ENCODE measurements at regions not wholly inside any gene's neighbourhood (a gene's known extent, or its start where the extent isn't known, plus 50 kb on each side); places are given as distances from the start of the nearest gene placed in this dataset.

- Mint-ChIP-seq H3K4me1 (ENCODE audit: low read depth) (no peaks in the 10 kb centered on the region), H3K9me3 (no peaks in the 10 kb centered on the region), H3K27ac (no peak overlapping the region), H3K27me3 (peaks cover 37% of the 10 kb centered on the region), H3K4me3 (no peak overlapping the region), H3K36me3 (ENCODE audit: low read depth) (no peaks in the 10 kb centered on the region)
Measured at GRCh38 chr13:100822871-100823443, 148.4 kb upstream of the TMTC4 start.

GRCh38 chr13:100818711-100819110, 144.1 kb upstream of the TMTC4 start:
- no peaks in the 10 kb centered on the region for H3K4me1 Mint-ChIP-seq (ENCODE audit: low read depth)
- H3K27ac Mint-ChIP-seq = no peak overlapping the region
- H3K27me3 Mint-ChIP-seq = peaks cover 30% of the 10 kb centered on the region
- H3K9me3 Mint-ChIP-seq = no peaks in the 10 kb centered on the region
- no peaks in the 10 kb centered on the region for H3K36me3 Mint-ChIP-seq (ENCODE audit: low read depth)
- H3K4me3 Mint-ChIP-seq = no peak overlapping the region

- Mint-ChIP-seq H3K36me3 (ENCODE audit: low read depth) (no peaks in the 10 kb centered on the region), H3K4me3 (no peak overlapping the region), H3K27me3 (peaks cover 30% of the 10 kb centered on the region), H3K27ac (no peak overlapping the region), H3K9me3 (no peaks in the 10 kb centered on the region), H3K4me1 (ENCODE audit: low read depth) (no peaks in the 10 kb centered on the region)
Measured at GRCh38 chr13:100817928-100818327, 143.3 kb upstream of the TMTC4 start.

- Mint-ChIP-seq H3K27ac (no peak overlapping the region), H3K36me3 (ENCODE audit: low read depth) (no peaks in the 10 kb centered on the region), H3K27me3 (peaks cover 35% of the 10 kb centered on the region), H3K9me3 (no peaks in the 10 kb centered on the region), H3K4me1 (ENCODE audit: low read depth) (no peaks in the 10 kb centered on the region), H3K4me3 (no peak overlapping the region)
Measured at GRCh38 chr13:100815476-100816046, 141.0 kb upstream of the TMTC4 start.

- Mint-ChIP-seq H3K36me3 (ENCODE audit: low read depth) (no peaks in the 10 kb centered on the region), H3K9me3 (no peaks in the 10 kb centered on the region), H3K4me3 (no peak overlapping the region), H3K27me3 (peaks cover 30% of the 10 kb centered on the region), H3K4me1 (ENCODE audit: low read depth) (no peaks in the 10 kb centered on the region), H3K27ac (no peak overlapping the region)
Measured at GRCh38 chr13:100812982-100813584, 138.5 kb upstream of the TMTC4 start.

- Mint-ChIP-seq H3K4me1 (ENCODE audit: low read depth) (no peaks in the 10 kb centered on the region), H3K4me3 (no peak overlapping the region), H3K36me3 (ENCODE audit: low read depth) (no peaks in the 10 kb centered on the region), H3K27me3 (peaks cover 28% of the 10 kb centered on the region), H3K9me3 (no peaks in the 10 kb centered on the region), H3K27ac (no peak overlapping the region)
Measured at GRCh38 chr13:100811928-100812327, 137.3 kb upstream of the TMTC4 start.

GRCh38 chr13:100811024-100811865, 136.7 kb upstream of the TMTC4 start:
- peaks cover 28% of the 10 kb centered on the region for H3K27me3 Mint-ChIP-seq
- no peak overlapping the region for H3K4me3 Mint-ChIP-seq
- no peaks in the 10 kb centered on the region for H3K9me3 Mint-ChIP-seq
- H3K36me3 Mint-ChIP-seq (ENCODE audit: low read depth) = no peaks in the 10 kb centered on the region
- no peak overlapping the region for H3K27ac Mint-ChIP-seq
- H3K4me1 Mint-ChIP-seq (ENCODE audit: low read depth) = no peaks in the 10 kb centered on the region

GRCh38 chr13:100810481-100810880, 135.9 kb upstream of the TMTC4 start:
- Mint-ChIP-seq H3K4me3 (no peak overlapping the region), H3K27me3 (peaks cover 25% of the 10 kb centered on the region), H3K36me3 (ENCODE audit: low read depth) (no peaks in the 10 kb centered on the region), H3K4me1 (ENCODE audit: low read depth) (no peaks in the 10 kb centered on the region), H3K27ac (no peak overlapping the region), H3K9me3 (no peaks in the 10 kb centered on the region)

- Mint-ChIP-seq H3K36me3 (ENCODE audit: low read depth) (no peaks in the 10 kb centered on the region), H3K4me3 (no peak overlapping the region), H3K9me3 (no peaks in the 10 kb centered on the region), H3K4me1 (ENCODE audit: low read depth) (no peaks in the 10 kb centered on the region), H3K27me3 (peaks cover 25% of the 10 kb centered on the region), H3K27ac (no peak overlapping the region)
Measured at GRCh38 chr13:100809856-100810255, 135.3 kb upstream of the TMTC4 start.

- H3K4me1 Mint-ChIP-seq (ENCODE audit: low read depth) = no peaks in the 10 kb centered on the region
- H3K27me3 Mint-ChIP-seq = peaks cover 25% of the 10 kb centered on the region
- no peak overlapping the region for H3K27ac Mint-ChIP-seq
- no peak overlapping the region for H3K4me3 Mint-ChIP-seq
- no peaks in the 10 kb centered on the region for H3K36me3 Mint-ChIP-seq (ENCODE audit: low read depth)
- H3K9me3 Mint-ChIP-seq = no peaks in the 10 kb centered on the region
Measured at GRCh38 chr13:100809129-100809390, 134.5 kb upstream of the TMTC4 start.

- Mint-ChIP-seq H3K4me1 (ENCODE audit: low read depth) (no peaks in the 10 kb centered on the region), H3K9me3 (no peaks in the 10 kb centered on the region), H3K27ac (no peak overlapping the region), H3K27me3 (peaks cover 25% of the 10 kb centered on the region), H3K36me3 (ENCODE audit: low read depth) (no peaks in the 10 kb centered on the region), H3K4me3 (no peak overlapping the region)
Measured at GRCh38 chr13:100808330-100809128, 133.9 kb upstream of the TMTC4 start.

GRCh38 chr13:100803091-100803490, 128.5 kb upstream of the TMTC4 start:
- Mint-ChIP-seq H3K27me3 (peaks cover 14% of the 10 kb centered on the region), H3K36me3 (ENCODE audit: low read depth) (no peaks in the 10 kb centered on the region), H3K27ac (no peak overlapping the region), H3K4me3 (no peak overlapping the region), H3K4me1 (ENCODE audit: low read depth) (no peaks in the 10 kb centered on the region), H3K9me3 (no peaks in the 10 kb centered on the region)

- no peak overlapping the region for H3K4me3 Mint-ChIP-seq
- no peak overlapping the region for H3K27ac Mint-ChIP-seq
- H3K9me3 Mint-ChIP-seq = peaks cover 4% of the 10 kb centered on the region
- H3K36me3 Mint-ChIP-seq (ENCODE audit: low read depth) = no peaks in the 10 kb centered on the region
- no peaks in the 10 kb centered on the region for H3K4me1 Mint-ChIP-seq (ENCODE audit: low read depth)
- peaks cover 12% of the 10 kb centered on the region for H3K27me3 Mint-ChIP-seq
Measured at GRCh38 chr13:100800283-100800875, 125.8 kb upstream of the TMTC4 start.

GRCh38 chr13:100798739-100799361, 124.3 kb upstream of the TMTC4 start:
- Mint-ChIP-seq H3K9me3 (peaks cover 4% of the 10 kb centered on the region), H3K36me3 (ENCODE audit: low read depth) (no peaks in the 10 kb centered on the region), H3K4me3 (no peak overlapping the region), H3K27me3 (peaks cover 12% of the 10 kb centered on the region), H3K27ac (no peak overlapping the region), H3K4me1 (ENCODE audit: low read depth) (no peaks in the 10 kb centered on the region)
